GM23248 (cell line): ENCODE measurements at regions not wholly inside any gene's neighbourhood (a gene's known extent, or its start where the extent isn't known, plus 50 kb on each side); places are given as distances from the start of the nearest gene placed in this dataset.

Source experiments
- DNase-seq: peaks from one replicate; pipeline ENCODE4 v3.0.0-alpha.2; 2015
- H2AFZ ChIP-seq: fragments of 200-600 bp; sonication (generic); 2 replicates; pipeline ENCODE4 v1.6.1; 2016; ENCODE audit warnings: antibody characterized with exemption
- H3F3A ChIP-seq: fragments of 200-600 bp; sonication (generic); 2 replicates; pipeline ENCODE4 v1.6.1; 2016; ENCODE audit warnings: mild to moderate bottlenecking, antibody characterized with exemption, mixed run types; ENCODE audit not compliant: insufficient read depth
- H3K27ac ChIP-seq: fragments of 200-600 bp; sonication (generic); 2 replicates; pipeline ENCODE4 v1.5.1; 2016; ENCODE audit warnings: mild to moderate bottlenecking
- H3K27me3 ChIP-seq: fragments of 200-600 bp; sonication (generic); replicated peaks from 2 replicates; pipeline ENCODE4 v1.6.1; 2016; ENCODE audit warnings: mild to moderate bottlenecking; ENCODE audit not compliant: insufficient read depth
- H3K36me3 ChIP-seq: fragments of 200-600 bp; sonication (generic); 2 replicates; pipeline ENCODE4 v1.6.1; 2016; ENCODE audit warnings: low read depth, mild to moderate bottlenecking
- H3K4me1 ChIP-seq: fragments of 200-600 bp; sonication (generic); 2 replicates; pipeline ENCODE4 v1.6.1; 2016; ENCODE audit warnings: mild to moderate bottlenecking; ENCODE audit not compliant: insufficient read depth
- H3K4me2 ChIP-seq: fragments of 200-600 bp; sonication (generic); one replicate; pipeline ENCODE4 v1.6.1; 2016; ENCODE audit warnings: mild to moderate bottlenecking; ENCODE audit not compliant: unreplicated experiment
- H3K4me3 ChIP-seq: fragments of 200-600 bp; sonication (generic); 2 replicates; pipeline ENCODE4 v1.5.1; 2016; ENCODE audit warnings: mild to moderate bottlenecking
- H3K79me2 ChIP-seq: fragments of 200-600 bp; sonication (generic); 2 replicates; pipeline ENCODE4 v1.6.1; 2016; ENCODE audit warnings: mild to moderate bottlenecking; ENCODE audit not compliant: insufficient read depth
- H3K9ac ChIP-seq: fragments of 200-600 bp; sonication (generic); 2 replicates; pipeline ENCODE4 v1.6.1; 2016; ENCODE audit warnings: mild to moderate bottlenecking
- H3K9me2 ChIP-seq: fragments of 200-600 bp; sonication (generic); 2 replicates; pipeline ENCODE4 v1.6.1; 2016; ENCODE audit warnings: mixed run types, mild to moderate bottlenecking, moderate library complexity; ENCODE audit not compliant: insufficient read depth
- H3K9me3 ChIP-seq: fragments of 200-600 bp; sonication (generic); one replicate; pipeline ENCODE4 v1.6.1; 2017; ENCODE audit warnings: low read depth
- H4K20me1 ChIP-seq: fragments of 200-600 bp; sonication (generic); 2 replicates; pipeline ENCODE4 v1.6.0; 2016; ENCODE audit not compliant: insufficient read depth
- EZH2 ChIP-seq: fragments of 200-600 bp; sonication (generic); IDR thresholded peaks from 2 replicates; pipeline ENCODE4 v1.6.1; 2018; ENCODE audit warnings: antibody characterized with exemption, mild to moderate bottlenecking; ENCODE audit not compliant: insufficient read depth, poor library complexity, severe bottlenecking
- EZH2phosphoT487 ChIP-seq: fragments of 200-600 bp; sonication (generic); IDR thresholded peaks from 2 replicates; pipeline ENCODE4 v1.6.1; 2018; ENCODE audit warnings: antibody characterized with exemption, moderate library complexity, mild to moderate bottlenecking, low read depth; ENCODE audit not compliant: insufficient read depth
- WGBS, 2 experiments: methylation state at CpG; one replicate each; pipeline ENCODE4 v1.1.6; 2015 to 2017; ENCODE audit warnings: low lambda C conversion rate in 2 of 2, low coverage in 1 of 2; ENCODE audit errors: missing lambda C conversion rate in 2 of 2; 5-methylcytosine and 5-hydroxymethylcytosine counted together
- in situ Hi-C: fragments of 300-500 bp; cut with MboI; formaldehyde crosslinking; loops from 2 replicates; pipeline ENCODE4 v1.15.0; 2020

DNA sequence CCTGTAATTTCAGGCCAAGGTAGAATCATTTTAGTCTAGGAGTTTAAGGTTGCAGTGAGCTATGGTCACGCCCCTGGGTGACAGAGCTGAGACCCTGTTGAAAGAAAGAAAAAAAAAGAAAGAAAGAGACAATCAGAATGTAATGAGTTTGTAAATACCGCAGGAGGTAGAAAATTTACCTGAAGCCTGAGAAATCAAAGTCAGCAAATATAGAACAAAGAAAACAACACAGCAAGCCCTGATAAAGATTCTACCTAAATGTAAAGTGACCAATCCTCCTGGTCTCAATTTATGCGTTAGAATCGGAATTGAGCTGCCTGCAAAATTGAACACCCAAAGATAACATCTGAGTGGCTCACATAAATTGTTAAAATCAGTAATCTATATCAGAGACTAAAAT, 146.5 kb upstream of the ZNF184 start:
- Histone ChIP-seq H3K4me3 (no peak overlapping the region), H3K9me2 (no peaks in the 10 kb centered on the region), H3K27ac (no peak overlapping the region), H4K20me1 (no peaks in the 10 kb centered on the region), H3K79me2 (no peaks in the 10 kb centered on the region), H3K9ac (no peak overlapping the region), H3K9me3 (no peaks in the 10 kb centered on the region), H2AFZ (no peak overlapping the region), H3K4me1 (no peaks in the 10 kb centered on the region; the same call in 1 of the 2 replicates), H3F3A (peaks cover 5% of the 10 kb centered on the region; the same call in 1 of the 2 replicates), H3K36me3 (no peaks in the 10 kb centered on the region), H3K4me2 (no peak overlapping the region), H3K27me3 (peaks cover 5% of the 10 kb centered on the region; the same call in 1 of the 2 replicates)
- in situ Hi-C loops, result no loop called here
- no peak for TF ChIP-seq EZH2phosphoT487
- no peak for TF ChIP-seq EZH2
- 47% methylated on average over 4 of the region's 4 CpGs for WGBS, 2 experiments
- DNase-seq, result no peak

- no peaks in the 10 kb centered on the region for H3K36me3 ChIP-seq
- peak overlapping the region; percentile 58 for H3K9ac ChIP-seq
- peak; percentile 64 for DNase-seq
- no peaks in the 10 kb centered on the region for H3K9me2 ChIP-seq
- peak overlapping the region; percentile 99 for H3K4me2 ChIP-seq
- H3K27me3 ChIP-seq, result peaks cover 5% of the 10 kb centered on the region; the same call in 1 of the 2 replicates
- H3K27ac ChIP-seq, result no peak overlapping the region
- H2AFZ ChIP-seq, result peak overlapping the region; percentile 97
- peak overlapping the region; percentile 84 for H3K4me3 ChIP-seq
- in situ Hi-C loops, result no loop called here
- H3F3A ChIP-seq, result peaks cover 5% of the 10 kb centered on the region; the same call in 1 of the 2 replicates
- no peaks in the 10 kb centered on the region for H3K9me3 ChIP-seq
- TF ChIP-seq EZH2 (no peak), EZH2phosphoT487 (no peak)
- H3K79me2 ChIP-seq, result no peaks in the 10 kb centered on the region
- 26% methylated on average over 32 of the region's 32 CpGs for WGBS, 2 experiments
- no peaks in the 10 kb centered on the region; the same call in 1 of the 2 replicates for H3K4me1 ChIP-seq
- no peaks in the 10 kb centered on the region for H4K20me1 ChIP-seq
Measured at GRCh38 chr6:27617700-27618689, 145.1 kb upstream of the ZNF184 start.

GRCh38 chr6:27617046-27617687, 144.3 kb upstream of the ZNF184 start:
- Histone ChIP-seq H4K20me1 (no peaks in the 10 kb centered on the region), H3K27me3 (peaks cover 5% of the 10 kb centered on the region; the same call in 1 of the 2 replicates), H3K36me3 (no peaks in the 10 kb centered on the region), H3K27ac (no peak overlapping the region), H3K9ac (peak overlapping the region; percentile 58), H3K4me1 (no peaks in the 10 kb centered on the region; the same call in 1 of the 2 replicates), H2AFZ (peak overlapping the region; percentile 97), H3K4me2 (peak overlapping the region; percentile 99), H3K79me2 (no peaks in the 10 kb centered on the region), H3K9me3 (no peaks in the 10 kb centered on the region), H3K9me2 (no peaks in the 10 kb centered on the region), H3F3A (peaks cover 5% of the 10 kb centered on the region; the same call in 1 of the 2 replicates), H3K4me3 (peak overlapping the region; percentile 84)
- DNase-seq, result peak; percentile 50
- TF ChIP-seq EZH2, result no peak
- TF ChIP-seq EZH2phosphoT487, result no peak
- in situ Hi-C loops, result no loop called here
- WGBS, 2 experiments, result 1 to 2% methylated on average over 18 of the region's 18 CpGs

DNA sequence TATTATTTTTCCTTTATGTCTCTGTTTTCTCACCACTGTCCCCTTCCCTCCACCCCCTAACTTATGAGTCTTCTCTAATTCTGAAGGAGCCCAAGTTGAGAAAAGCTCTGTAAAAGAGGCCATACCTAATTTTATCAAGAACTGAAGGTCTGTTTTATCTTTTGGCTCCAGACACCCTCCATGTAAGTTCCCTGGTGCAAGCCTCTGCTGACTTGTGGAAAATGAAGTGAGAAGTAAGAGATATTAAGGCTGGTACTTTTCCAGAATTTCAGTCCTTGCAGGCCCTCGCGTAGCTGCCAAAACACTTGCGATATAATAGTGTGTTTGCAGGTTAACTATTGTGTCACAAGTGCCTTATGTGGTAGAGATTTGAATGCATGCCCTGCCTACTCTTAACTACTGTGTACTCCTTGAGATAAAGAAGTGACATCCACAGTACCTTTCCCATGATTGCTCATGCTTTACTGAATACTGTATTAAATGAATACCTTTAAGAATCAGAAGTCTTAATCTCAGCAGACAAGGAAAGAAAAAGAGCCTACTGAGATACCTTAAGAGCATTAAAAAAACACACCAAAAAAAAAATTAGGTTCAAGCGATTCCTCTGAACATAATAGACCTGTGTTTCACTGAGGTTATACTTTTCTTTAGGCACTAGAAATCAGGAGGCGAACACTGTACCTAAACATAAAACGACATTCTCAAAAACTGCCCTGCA, 143.6 kb upstream of the ZNF184 start:
- Histone ChIP-seq H3K9ac (peak overlapping the region; percentile 58), H3K9me2 (no peaks in the 10 kb centered on the region), H3F3A (peaks cover 5% of the 10 kb centered on the region; the same call in 1 of the 2 replicates), H4K20me1 (no peaks in the 10 kb centered on the region), H3K36me3 (no peaks in the 10 kb centered on the region), H3K27me3 (peaks cover 2% of the 10 kb centered on the region; the same call in 1 of the 2 replicates), H3K9me3 (no peaks in the 10 kb centered on the region), H3K79me2 (no peaks in the 10 kb centered on the region), H2AFZ (peak overlapping the region; percentile 97), H3K27ac (no peak overlapping the region), H3K4me2 (peak overlapping the region; percentile 99), H3K4me1 (no peaks in the 10 kb centered on the region; the same call in 1 of the 2 replicates), H3K4me3 (peak overlapping the region; percentile 84)
- no peak for DNase-seq
- in situ Hi-C loops, result no loop called here
- WGBS, 2 experiments, result 54% methylated on average over 6 of the region's 6 CpGs
- TF ChIP-seq EZH2phosphoT487 (no peak), EZH2 (no peak)
